Activated T-helper 1 cell treated with anti-CD3 and anti-CD28 coated beads, Interleukin-12 subunit alpha, Interleukin-12 subunit beta, Interleukin-2, Interleukin-4 antibody, amounts not matched to agents 30 ng/mL and 10 ng/mL and 1 ng/mL, durations not matched to agents 14 hours and 24 hours and 36 hours (primary cell): ENCODE measurements at regions not wholly inside any gene's neighbourhood (a gene's known extent, or its start where the extent isn't known, plus 50 kb on each side); places are given as distances from the start of the nearest gene placed in this dataset.

Experiments used
- DNase-seq: peaks from one replicate; pipeline ENCODE4 v3.0.0; 2021; ENCODE audit warnings: low spot score
- H3K27ac Mint-ChIP-seq: one replicate; pipeline ENCODE4 v1.8.0; 2021; ENCODE audit warnings: mild to moderate bottlenecking, mixed read lengths
- H3K27me3 Mint-ChIP-seq: one replicate; pipeline ENCODE4 v1.8.0; 2022; ENCODE audit warnings: mild to moderate bottlenecking, moderate library complexity, mixed read lengths; ENCODE audit not compliant: insufficient read depth
- H3K36me3 Mint-ChIP-seq: one replicate; pipeline ENCODE4 v1.8.0; 2021; ENCODE audit warnings: low read depth, mixed read lengths
- H3K4me1 Mint-ChIP-seq: one replicate; pipeline ENCODE4 v1.8.0; 2021; ENCODE audit warnings: low read depth, mixed read lengths
- H3K4me3 Mint-ChIP-seq: one replicate; pipeline ENCODE4 v1.8.0; 2021; ENCODE audit warnings: mild to moderate bottlenecking, moderate library complexity, mixed read lengths
- H3K9me3 Mint-ChIP-seq: one replicate; pipeline ENCODE4 v1.8.0; 2021; ENCODE audit warnings: mixed read lengths
- intact Hi-C: fragments of 100-400 bp; cut with micrococcal nuclease; formaldehyde crosslinking; loops from one replicate; pipeline ENCODE4 v1.15.1; 2024

GRCh38 chr21:28795251-28795650 is 197.4 kb downstream of the LTN1 start:
- no peak overlapping the region for H3K4me3 Mint-ChIP-seq
- intact Hi-C loops = no loop called here
- H3K36me3 Mint-ChIP-seq = peaks cover 25% of the 10 kb centered on the region
- H3K9me3 Mint-ChIP-seq = peaks cover 6% of the 10 kb centered on the region
- H3K4me1 Mint-ChIP-seq = no peaks in the 10 kb centered on the region
- H3K27me3 Mint-ChIP-seq = no peaks in the 10 kb centered on the region
- no peak for DNase-seq
- H3K27ac Mint-ChIP-seq = no peak overlapping the region

- H3K27me3 Mint-ChIP-seq = no peaks in the 10 kb centered on the region
- H3K9me3 Mint-ChIP-seq = peaks cover 6% of the 10 kb centered on the region
- H3K4me1 Mint-ChIP-seq = no peaks in the 10 kb centered on the region
- no peak for DNase-seq
- peaks cover 21% of the 10 kb centered on the region for H3K36me3 Mint-ChIP-seq
- H3K4me3 Mint-ChIP-seq = no peak overlapping the region
- intact Hi-C loops = no loop called here
- no peak overlapping the region for H3K27ac Mint-ChIP-seq
Measured at GRCh38 chr21:28794371-28794851, 198.3 kb downstream of the LTN1 start.

DNA sequence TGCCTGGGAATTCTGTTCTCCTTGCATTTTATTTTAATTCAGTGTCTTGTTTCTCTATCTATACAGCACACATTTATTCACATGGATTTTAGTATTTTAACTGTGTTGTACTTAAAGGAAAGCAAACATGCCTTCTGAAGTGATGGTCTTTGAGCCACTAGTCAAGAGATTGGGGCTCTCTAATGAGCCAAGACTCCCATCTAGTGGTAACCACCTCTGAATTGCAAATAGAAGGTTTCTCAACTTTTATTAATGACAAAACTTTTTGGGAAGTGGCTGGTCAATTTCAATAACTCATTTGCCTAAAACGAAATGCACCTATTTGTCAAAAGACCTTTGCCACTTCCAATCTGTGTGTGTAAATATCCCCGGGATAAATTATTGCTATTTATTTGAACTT is 199.6 kb downstream of the LTN1 start:
- H3K27ac Mint-ChIP-seq = no peak overlapping the region
- intact Hi-C loops = no loop called here
- no peak overlapping the region for H3K4me3 Mint-ChIP-seq
- no peaks in the 10 kb centered on the region for H3K4me1 Mint-ChIP-seq
- no peaks in the 10 kb centered on the region for H3K27me3 Mint-ChIP-seq
- no peak for DNase-seq
- H3K36me3 Mint-ChIP-seq = peaks cover 14% of the 10 kb centered on the region
- H3K9me3 Mint-ChIP-seq = no peaks in the 10 kb centered on the region

- no peak for DNase-seq
- Mint-ChIP-seq H3K27ac (no peak overlapping the region), H3K36me3 (peaks cover 16% of the 10 kb centered on the region), H3K4me3 (no peak overlapping the region), H3K27me3 (no peaks in the 10 kb centered on the region), H3K4me1 (no peaks in the 10 kb centered on the region), H3K9me3 (peaks cover 9% of the 10 kb centered on the region)
- intact Hi-C loops = no loop called here
Measured at GRCh38 chr21:28791595-28792282, 200.9 kb downstream of the LTN1 start.

DNA sequence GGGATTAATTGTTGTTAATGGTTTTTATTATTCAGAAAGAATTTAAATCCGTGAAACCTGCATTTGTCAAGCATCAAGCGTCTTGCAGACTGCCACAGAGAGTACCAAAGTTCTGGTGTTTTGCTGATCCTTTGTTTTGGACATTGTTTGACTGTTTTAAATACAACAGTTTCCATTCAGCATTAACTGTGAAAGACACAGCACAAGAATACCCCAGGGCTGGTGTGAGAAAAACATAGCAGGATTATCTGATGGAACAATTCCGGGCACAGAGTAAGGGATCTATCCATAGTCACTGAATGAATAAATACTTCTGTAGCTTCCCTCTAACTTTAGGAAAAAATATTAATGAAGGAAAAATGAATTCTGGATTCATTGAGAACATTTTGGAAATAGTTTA is 202.3 kb downstream of the LTN1 start:
- Mint-ChIP-seq H3K9me3 (peaks cover 18% of the 10 kb centered on the region), H3K4me1 (no peaks in the 10 kb centered on the region), H3K27ac (no peak overlapping the region), H3K4me3 (no peak overlapping the region), H3K36me3 (peaks cover 25% of the 10 kb centered on the region), H3K27me3 (no peaks in the 10 kb centered on the region)
- intact Hi-C loops = no loop called here
- DNase-seq = no peak

GRCh38 chr21:28789523-28789922 is 203.2 kb downstream of the LTN1 start:
- H3K36me3 Mint-ChIP-seq = peaks cover 29% of the 10 kb centered on the region
- no peak for DNase-seq
- no peaks in the 10 kb centered on the region for H3K4me1 Mint-ChIP-seq
- H3K27me3 Mint-ChIP-seq = no peaks in the 10 kb centered on the region
- H3K4me3 Mint-ChIP-seq = no peak overlapping the region
- no peak overlapping the region for H3K27ac Mint-ChIP-seq
- peaks cover 26% of the 10 kb centered on the region for H3K9me3 Mint-ChIP-seq
- intact Hi-C loops = no loop called here

- Mint-ChIP-seq H3K27me3 (no peaks in the 10 kb centered on the region), H3K36me3 (peaks cover 24% of the 10 kb centered on the region), H3K27ac (no peak overlapping the region), H3K4me1 (no peaks in the 10 kb centered on the region), H3K4me3 (no peak overlapping the region), H3K9me3 (peaks cover 27% of the 10 kb centered on the region)
- intact Hi-C loops = no loop called here
- DNase-seq = no peak
Measured at GRCh38 chr21:28788030-28788429, 204.6 kb downstream of the LTN1 start.

- Mint-ChIP-seq H3K4me3 (no peak overlapping the region), H3K27me3 (no peaks in the 10 kb centered on the region), H3K4me1 (no peaks in the 10 kb centered on the region), H3K27ac (no peak overlapping the region), H3K9me3 (peaks cover 27% of the 10 kb centered on the region), H3K36me3 (peaks cover 26% of the 10 kb centered on the region)
- no peak for DNase-seq
- intact Hi-C loops = no loop called here
Measured at GRCh38 chr21:28783641-28784185, 209.0 kb downstream of the LTN1 start.

- peaks cover 2% of the 10 kb centered on the region for H3K4me1 Mint-ChIP-seq
- H3K27ac Mint-ChIP-seq = no peak overlapping the region
- peaks cover 18% of the 10 kb centered on the region for H3K9me3 Mint-ChIP-seq
- intact Hi-C loops = no loop called here
- peaks cover 23% of the 10 kb centered on the region for H3K36me3 Mint-ChIP-seq
- no peaks in the 10 kb centered on the region for H3K27me3 Mint-ChIP-seq
- no peak for DNase-seq
- no peak overlapping the region for H3K4me3 Mint-ChIP-seq
Measured at GRCh38 chr21:28781602-28782276, 210.9 kb downstream of the LTN1 start.

GRCh38 chr21:28779914-28780313 is 212.8 kb downstream of the LTN1 start:
- intact Hi-C loops = loop anchor here (10.0 kb wide), 2 partner anchors 165 to 1935 kb away; partner anchors contain the start of gene KRTAP21-3
- Mint-ChIP-seq H3K9me3 (peaks cover 4% of the 10 kb centered on the region), H3K4me3 (no peak overlapping the region), H3K36me3 (peaks cover 22% of the 10 kb centered on the region), H3K27me3 (no peaks in the 10 kb centered on the region), H3K4me1 (peaks cover 19% of the 10 kb centered on the region), H3K27ac (no peak overlapping the region)
- DNase-seq = no peak

DNA sequence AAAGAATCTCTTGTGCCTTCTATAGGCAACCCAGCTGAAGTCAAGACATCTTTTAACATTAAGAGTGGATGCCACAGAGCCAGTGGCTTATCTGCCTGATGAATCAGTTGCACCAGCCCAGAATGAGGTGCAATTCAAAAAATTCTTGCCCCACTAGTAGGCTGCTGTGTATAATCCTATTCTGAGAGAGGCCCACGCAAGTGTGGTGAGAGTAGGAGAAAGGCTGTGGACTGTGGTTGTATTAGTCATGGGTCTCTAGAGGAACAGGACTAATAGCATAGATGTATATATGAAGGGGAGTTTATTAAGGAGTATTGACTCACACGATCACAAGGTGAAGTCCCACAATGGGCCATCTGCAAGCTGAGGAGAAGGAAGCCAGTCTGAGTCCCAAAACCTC is 216.4 kb downstream of the LTN1 start:
- H3K36me3 Mint-ChIP-seq = peaks cover 23% of the 10 kb centered on the region
- peaks cover 27% of the 10 kb centered on the region for H3K4me1 Mint-ChIP-seq
- H3K9me3 Mint-ChIP-seq = no peaks in the 10 kb centered on the region
- no peak overlapping the region for H3K27ac Mint-ChIP-seq
- no peaks in the 10 kb centered on the region for H3K27me3 Mint-ChIP-seq
- no peak overlapping the region for H3K4me3 Mint-ChIP-seq
- intact Hi-C loops = loop anchor here (2.0 to 10.0 kb wide), 4 partner anchors 25 to 1939 kb away; partner anchors contain the start of gene KRTAP21-3
- no peak for DNase-seq

DNA sequence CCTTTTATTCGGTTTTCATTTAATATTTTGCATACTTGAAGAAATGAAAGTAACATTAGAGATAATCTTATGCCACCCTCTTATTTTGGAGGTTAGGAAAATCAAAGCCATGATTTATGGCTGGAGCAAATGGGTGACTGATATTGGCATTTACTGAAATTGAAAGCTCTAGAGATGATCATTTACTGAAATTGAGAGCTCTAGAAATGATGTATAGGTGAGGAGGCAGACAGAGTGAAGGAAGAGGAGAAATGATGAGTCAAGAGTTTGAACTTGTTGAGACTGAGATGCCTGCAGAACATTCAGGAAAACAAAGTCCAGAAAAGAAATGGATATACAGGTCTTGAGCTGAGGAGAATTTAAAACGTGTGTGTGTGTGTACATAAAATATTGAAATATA is 217.6 kb downstream of the LTN1 start:
- peak overlapping the region; percentile 29 for H3K27ac Mint-ChIP-seq
- intact Hi-C loops = loop anchor here (1.0 to 10.0 kb wide), 4 partner anchors 8 to 1940 kb away; partner anchors contain the start of gene KRTAP21-3

DNA sequence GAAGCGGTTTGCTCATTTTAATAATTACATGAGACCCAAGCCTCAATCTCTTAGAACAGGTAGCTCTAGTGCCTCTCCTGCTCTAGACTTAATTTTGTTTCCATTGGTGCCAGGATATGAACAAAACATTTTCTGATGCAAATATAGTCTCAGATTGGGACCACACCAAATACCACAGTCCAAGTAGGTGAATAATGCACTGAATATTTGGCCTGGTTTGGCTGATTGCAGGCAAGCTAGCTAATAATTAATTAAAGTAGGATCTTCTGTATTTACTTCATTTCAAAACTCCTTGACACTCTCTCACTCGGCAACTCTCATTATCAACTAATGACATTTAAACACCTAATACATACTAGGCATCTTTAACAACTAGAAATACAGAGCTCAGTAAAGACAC is 219.6 kb downstream of the LTN1 start:
- no peak overlapping the region for H3K27ac Mint-ChIP-seq
- H3K4me3 Mint-ChIP-seq = no peak overlapping the region
- H3K9me3 Mint-ChIP-seq = no peaks in the 10 kb centered on the region
- intact Hi-C loops = loop anchor here (2.0 to 10.0 kb wide), 3 partner anchors 64 to 1942 kb away; partner anchors contain the start of gene KRTAP21-3
- peaks cover 58% of the 10 kb centered on the region for H3K4me1 Mint-ChIP-seq
- H3K27me3 Mint-ChIP-seq = no peaks in the 10 kb centered on the region
- peaks cover 25% of the 10 kb centered on the region for H3K36me3 Mint-ChIP-seq
- no peak for DNase-seq

More for the DNA sequence above, 217.6 kb downstream of the LTN1 start:
- DNase-seq = no peak
- no peaks in the 10 kb centered on the region for H3K27me3 Mint-ChIP-seq
- peaks cover 38% of the 10 kb centered on the region for H3K4me1 Mint-ChIP-seq
- H3K4me3 Mint-ChIP-seq = peak overlapping the region; percentile 1
- H3K36me3 Mint-ChIP-seq = peaks cover 26% of the 10 kb centered on the region
- no peaks in the 10 kb centered on the region for H3K9me3 Mint-ChIP-seq
